ENCODE measurements at regions not wholly inside any gene's neighbourhood (a gene's known extent, or its start where the extent isn't known, plus 50 kb on each side); places are given as distances from the start of the nearest gene placed in this dataset.

- TF ChIP-seq, protein P1, sequence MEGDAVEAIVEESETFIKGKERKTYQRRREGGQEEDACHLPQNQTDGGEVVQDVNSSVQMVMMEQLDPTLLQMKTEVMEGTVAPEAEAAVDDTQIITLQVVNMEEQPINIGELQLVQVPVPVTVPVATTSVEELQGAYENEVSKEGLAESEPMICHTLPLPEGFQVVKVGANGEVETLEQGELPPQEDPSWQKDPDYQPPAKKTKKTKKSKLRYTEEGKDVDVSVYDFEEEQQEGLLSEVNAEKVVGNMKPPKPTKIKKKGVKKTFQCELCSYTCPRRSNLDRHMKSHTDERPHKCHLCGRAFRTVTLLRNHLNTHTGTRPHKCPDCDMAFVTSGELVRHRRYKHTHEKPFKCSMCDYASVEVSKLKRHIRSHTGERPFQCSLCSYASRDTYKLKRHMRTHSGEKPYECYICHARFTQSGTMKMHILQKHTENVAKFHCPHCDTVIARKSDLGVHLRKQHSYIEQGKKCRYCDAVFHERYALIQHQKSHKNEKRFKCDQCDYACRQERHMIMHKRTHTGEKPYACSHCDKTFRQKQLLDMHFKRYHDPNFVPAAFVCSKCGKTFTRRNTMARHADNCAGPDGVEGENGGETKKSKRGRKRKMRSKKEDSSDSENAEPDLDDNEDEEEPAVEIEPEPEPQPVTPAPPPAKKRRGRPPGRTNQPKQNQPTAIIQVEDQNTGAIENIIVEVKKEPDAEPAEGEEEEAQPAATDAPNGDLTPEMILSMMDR (IDR thresholded peaks at IDR 0.05 in 4 of 5, conservative IDR thresholded peaks at IDR 0.05 in 1 of 5): no peak
- no peak for TF ChIP-seq POLR2A (IDR thresholded peaks at IDR 0.05)
Measured at GRCh38 chr17:69864462-69864861, 210.6 kb upstream of the KCNJ16 start.
